ENCODE measurements at regions not wholly inside any gene's neighbourhood (a gene's known extent, or its start where the extent isn't known, plus 50 kb on each side); places are given as distances from the start of the nearest gene placed in this dataset.

- Mint-ChIP-seq H3K9me3 (peaks cover 0 to 4% (median 0%) of the 10 kb centered on the region in 5 donors), H3K27ac (no peak overlapping the region), H3K36me3 (no peaks in the 10 kb centered on the region), H3K4me1 (no peaks in the 10 kb centered on the region), H3K4me3 (no peak overlapping the region), H3K27me3 (peaks cover 9 to 11% of the 10 kb centered on the region in 2 donors)
- no peak for DNase-seq
- Histone ChIP-seq H3K36me3 (ENCODE audit: insufficient read depth, low read length) (no peaks in the 10 kb centered on the region), H3K27ac (ENCODE audit: low read depth, low read length) (no peak overlapping the region), H3K27me3 (ENCODE audit: insufficient read depth, low read length, poor library complexity, severe bottlenecking) (no peaks in the 10 kb centered on the region), H3K4me3 (ENCODE audit: low read length) (no peak overlapping the region), H3K4me1 (ENCODE audit: insufficient read depth, low read length) (no peaks in the 10 kb centered on the region), H3K9me3 (ENCODE audit: low read length) (no peaks in the 10 kb centered on the region)
- ChIA-PET CTCF (no interaction called here), POLR2A (no interaction called here)
Observed at GRCh38 chr4:4930677-4931076, 71.2 kb downstream of the MSX1 start.

- peaks cover 4 to 14% of the 10 kb centered on the region in 2 donors for H3K27me3 Mint-ChIP-seq
- Histone ChIP-seq H3K27ac (ENCODE audit: low read depth, low read length) (no peak overlapping the region), H3K4me3 (ENCODE audit: low read length) (no peak overlapping the region), H3K36me3 (ENCODE audit: insufficient read depth, low read length) (no peaks in the 10 kb centered on the region), H3K4me1 (ENCODE audit: insufficient read depth, low read length) (no peaks in the 10 kb centered on the region), H3K9me3 (ENCODE audit: low read length) (no peaks in the 10 kb centered on the region), H3K27me3 (ENCODE audit: insufficient read depth, low read length, poor library complexity, severe bottlenecking) (no peaks in the 10 kb centered on the region)
- H3K27ac Mint-ChIP-seq = no peak overlapping the region
- no peak overlapping the region for H3K4me3 Mint-ChIP-seq
- ChIA-PET POLR2A (no interaction called here), CTCF (no interaction called here)
- H3K36me3 Mint-ChIP-seq = no peaks in the 10 kb centered on the region
- no peak for DNase-seq
- no peaks in the 10 kb centered on the region for H3K9me3 Mint-ChIP-seq
- no peaks in the 10 kb centered on the region for H3K4me1 Mint-ChIP-seq
Observed at GRCh38 chr4:4935974-4936373, 76.5 kb downstream of the MSX1 start.

- Mint-ChIP-seq H3K36me3 (no peaks in the 10 kb centered on the region), H3K27me3 (peaks cover 4 to 14% of the 10 kb centered on the region in 2 donors), H3K4me1 (peaks cover 0 to 2% (median 0%) of the 10 kb centered on the region in 3 donors), H3K4me3 (no peak overlapping the region), H3K9me3 (no peaks in the 10 kb centered on the region), H3K27ac (no peak overlapping the region)
- POLR2A ChIA-PET = no interaction called here
- H3K9me3 ChIP-seq (ENCODE audit: low read length) = no peaks in the 10 kb centered on the region
- H3K4me1 ChIP-seq (ENCODE audit: insufficient read depth, low read length) = no peaks in the 10 kb centered on the region
- H3K27ac ChIP-seq (ENCODE audit: low read depth, low read length) = no peak overlapping the region
- H3K27me3 ChIP-seq (ENCODE audit: insufficient read depth, low read length, poor library complexity, severe bottlenecking) = no peaks in the 10 kb centered on the region
- H3K36me3 ChIP-seq (ENCODE audit: insufficient read depth, low read length) = no peaks in the 10 kb centered on the region
- DNase-seq = no peak
- CTCF ChIA-PET = no interaction called here
- H3K4me3 ChIP-seq (ENCODE audit: low read length) = no peak overlapping the region
Observed at GRCh38 chr4:4937926-4938325, 78.5 kb downstream of the MSX1 start.

- Mint-ChIP-seq H3K36me3 (no peaks in the 10 kb centered on the region), H3K4me1 (peaks cover 14 to 23% (median 20%) of the 10 kb centered on the region in 3 donors), H3K27me3 (peaks cover 2 to 6% of the 10 kb centered on the region in 2 donors), H3K9me3 (peaks cover 0 to 7% (median 0%) of the 10 kb centered on the region in 5 donors), H3K4me3 (no peak overlapping the region), H3K27ac (peak overlapping the region in 3 of 8 donors; percentile 14 to 72 (median 52))
- no peak for DNase-seq
- Histone ChIP-seq H3K27me3 (ENCODE audit: insufficient read depth, low read length, poor library complexity, severe bottlenecking) (no peaks in the 10 kb centered on the region), H3K36me3 (ENCODE audit: insufficient read depth, low read length) (no peaks in the 10 kb centered on the region), H3K4me1 (ENCODE audit: insufficient read depth, low read length) (peaks cover 11% of the 10 kb centered on the region), H3K27ac (ENCODE audit: low read depth, low read length) (no peak overlapping the region), H3K9me3 (ENCODE audit: low read length) (no peaks in the 10 kb centered on the region), H3K4me3 (ENCODE audit: low read length) (no peak overlapping the region)
- ChIA-PET CTCF (no interaction called here), POLR2A (no interaction called here)
Observed at GRCh38 chr4:4941751-4942150, 77.5 kb downstream of the CYTL1 start.

- DNase-seq = no peak
- H3K27ac ChIP-seq (ENCODE audit: low read depth, low read length) = no peak overlapping the region
- H3K36me3 Mint-ChIP-seq = no peaks in the 10 kb centered on the region
- peaks cover 14 to 23% (median 20%) of the 10 kb centered on the region in 3 donors for H3K4me1 Mint-ChIP-seq
- no peaks in the 10 kb centered on the region for H3K9me3 ChIP-seq (ENCODE audit: low read length)
- CTCF ChIA-PET = no interaction called here
- H3K4me3 ChIP-seq (ENCODE audit: low read length) = no peak overlapping the region
- H3K27me3 ChIP-seq (ENCODE audit: insufficient read depth, low read length, poor library complexity, severe bottlenecking) = no peaks in the 10 kb centered on the region
- H3K27me3 Mint-ChIP-seq = peaks cover 0 to 1% of the 10 kb centered on the region in 2 donors
- H3K36me3 ChIP-seq (ENCODE audit: insufficient read depth, low read length) = no peaks in the 10 kb centered on the region
- H3K4me1 ChIP-seq (ENCODE audit: insufficient read depth, low read length) = peaks cover 11% of the 10 kb centered on the region
- POLR2A ChIA-PET = no interaction called here
- H3K9me3 Mint-ChIP-seq = peaks cover 0 to 8% (median 1%) of the 10 kb centered on the region in 5 donors
- peak overlapping the region in 3 of 8 donors; percentile 14 to 86 (median 21) for H3K27ac Mint-ChIP-seq
- no peak overlapping the region for H3K4me3 Mint-ChIP-seq
Observed at GRCh38 chr4:4942658-4943057, 76.6 kb downstream of the CYTL1 start.

- no peaks in the 10 kb centered on the region for H3K36me3 Mint-ChIP-seq
- peak overlapping the region in 4 of 8 donors; percentile 4 to 92 (median 70) for H3K27ac Mint-ChIP-seq
- DNase-seq = no peak
- H3K4me1 Mint-ChIP-seq = peaks cover 14 to 23% (median 20%) of the 10 kb centered on the region in 3 donors
- Histone ChIP-seq H3K4me3 (ENCODE audit: low read length) (no peak overlapping the region), H3K27me3 (ENCODE audit: insufficient read depth, low read length, poor library complexity, severe bottlenecking) (no peaks in the 10 kb centered on the region), H3K4me1 (ENCODE audit: insufficient read depth, low read length) (peaks cover 11% of the 10 kb centered on the region), H3K27ac (ENCODE audit: low read depth, low read length) (no peak overlapping the region), H3K9me3 (ENCODE audit: low read length) (no peaks in the 10 kb centered on the region), H3K36me3 (ENCODE audit: insufficient read depth, low read length) (no peaks in the 10 kb centered on the region)
- H3K27me3 Mint-ChIP-seq = no peaks in the 10 kb centered on the region
- no peak overlapping the region for H3K4me3 Mint-ChIP-seq
- peaks cover 0 to 8% (median 1%) of the 10 kb centered on the region in 5 donors for H3K9me3 Mint-ChIP-seq
- POLR2A ChIA-PET = no interaction called here
- CTCF ChIA-PET = no interaction called here
Observed at GRCh38 chr4:4945021-4945420, 74.2 kb downstream of the CYTL1 start.

DNA sequence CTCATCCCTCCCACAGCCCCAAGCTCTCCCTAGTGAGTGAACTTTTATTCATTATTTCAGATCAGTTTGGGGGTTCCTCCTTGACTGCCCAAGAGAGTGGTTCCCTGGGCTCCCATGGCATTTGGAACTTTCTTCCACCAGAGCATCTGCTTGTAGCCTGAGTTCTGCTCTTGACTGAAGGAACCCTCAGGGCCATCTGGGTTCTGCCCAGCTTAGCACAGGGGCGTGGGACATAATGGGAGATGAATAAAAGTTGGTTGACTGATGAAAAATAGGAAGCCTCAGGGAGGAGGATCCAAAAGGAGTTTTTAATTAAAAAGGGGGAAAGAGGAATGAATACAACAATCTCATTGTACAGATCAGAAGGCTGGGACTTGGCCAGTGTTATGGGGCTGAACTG lies 73.4 kb downstream of the CYTL1 start:
- no peaks in the 10 kb centered on the region for H3K36me3 Mint-ChIP-seq
- ChIA-PET CTCF (no interaction called here), POLR2A (no interaction called here)
- H3K4me3 Mint-ChIP-seq = no peak overlapping the region
- H3K27me3 Mint-ChIP-seq = no peaks in the 10 kb centered on the region
- Histone ChIP-seq H3K4me3 (ENCODE audit: low read length) (no peak overlapping the region), H3K27me3 (ENCODE audit: insufficient read depth, low read length, poor library complexity, severe bottlenecking) (no peaks in the 10 kb centered on the region), H3K9me3 (ENCODE audit: low read length) (no peaks in the 10 kb centered on the region), H3K4me1 (ENCODE audit: insufficient read depth, low read length) (peaks cover 11% of the 10 kb centered on the region), H3K27ac (ENCODE audit: low read depth, low read length) (no peak overlapping the region), H3K36me3 (ENCODE audit: insufficient read depth, low read length) (no peaks in the 10 kb centered on the region)
- H3K4me1 Mint-ChIP-seq = peaks cover 14 to 23% (median 20%) of the 10 kb centered on the region in 3 donors
- peak overlapping the region in 5 of 8 donors; percentile 4 to 79 (median 72) for H3K27ac Mint-ChIP-seq
- DNase-seq = no peak
- H3K9me3 Mint-ChIP-seq = peaks cover 0 to 8% (median 1%) of the 10 kb centered on the region in 5 donors

DNA sequence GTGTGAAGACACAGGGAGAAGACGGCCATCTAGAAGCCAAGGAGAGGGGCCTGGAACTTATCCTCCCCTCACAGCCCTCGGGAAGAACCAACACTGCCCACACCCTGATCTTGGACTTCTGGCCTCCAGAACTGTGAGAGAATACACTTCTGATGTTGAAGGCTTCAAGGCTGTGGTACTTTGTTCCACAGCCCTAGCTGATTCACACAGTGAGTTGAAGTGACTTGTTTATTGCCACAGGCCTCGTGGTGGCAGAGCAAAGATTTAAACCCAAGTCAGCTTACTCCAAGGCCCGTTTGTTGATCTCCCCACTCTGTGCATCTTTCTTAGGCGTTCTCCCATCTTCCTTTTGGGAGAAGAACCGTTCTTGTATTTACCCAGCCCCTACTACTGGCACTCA lies 72.8 kb downstream of the CYTL1 start:
- Mint-ChIP-seq H3K4me1 (peaks cover 14 to 23% (median 20%) of the 10 kb centered on the region in 3 donors), H3K27me3 (no peaks in the 10 kb centered on the region), H3K4me3 (no peak overlapping the region), H3K27ac (no peak overlapping the region), H3K9me3 (peaks cover 0 to 9% (median 1%) of the 10 kb centered on the region in 5 donors), H3K36me3 (no peaks in the 10 kb centered on the region)
- POLR2A ChIA-PET = no interaction called here
- Histone ChIP-seq H3K4me1 (ENCODE audit: insufficient read depth, low read length) (peaks cover 11% of the 10 kb centered on the region), H3K4me3 (ENCODE audit: low read length) (no peak overlapping the region), H3K27ac (ENCODE audit: low read depth, low read length) (no peak overlapping the region), H3K27me3 (ENCODE audit: insufficient read depth, low read length, poor library complexity, severe bottlenecking) (no peaks in the 10 kb centered on the region), H3K9me3 (ENCODE audit: low read length) (no peaks in the 10 kb centered on the region), H3K36me3 (ENCODE audit: insufficient read depth, low read length) (no peaks in the 10 kb centered on the region)
- no peak for DNase-seq
- CTCF ChIA-PET = no interaction called here

DNA sequence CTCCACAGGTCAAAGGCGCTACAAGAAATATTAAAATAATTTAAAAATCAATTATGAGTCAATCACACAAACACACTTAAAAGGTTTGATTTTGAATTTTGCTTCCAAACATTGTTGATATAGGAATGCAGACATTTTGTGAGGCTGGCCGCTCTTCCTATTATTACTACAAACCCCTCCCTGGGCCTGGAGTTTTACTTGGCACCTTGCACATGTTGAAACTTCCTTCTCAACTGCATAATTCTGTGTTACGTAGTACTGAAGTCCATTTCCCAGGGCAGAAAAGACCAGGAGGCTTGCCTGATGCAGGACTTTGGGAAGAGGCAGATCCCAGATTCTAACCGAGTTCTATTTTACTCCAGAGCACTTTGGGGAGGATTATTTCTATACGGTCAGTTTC lies 71.5 kb downstream of the CYTL1 start:
- ChIA-PET POLR2A (no interaction called here), CTCF (no interaction called here)
- Histone ChIP-seq H3K4me1 (ENCODE audit: insufficient read depth, low read length) (peaks cover 11% of the 10 kb centered on the region), H3K4me3 (ENCODE audit: low read length) (no peak overlapping the region), H3K9me3 (ENCODE audit: low read length) (no peaks in the 10 kb centered on the region), H3K27ac (ENCODE audit: low read depth, low read length) (no peak overlapping the region), H3K36me3 (ENCODE audit: insufficient read depth, low read length) (no peaks in the 10 kb centered on the region), H3K27me3 (ENCODE audit: insufficient read depth, low read length, poor library complexity, severe bottlenecking) (no peaks in the 10 kb centered on the region)
- Mint-ChIP-seq H3K27me3 (no peaks in the 10 kb centered on the region), H3K27ac (no peak overlapping the region), H3K4me3 (no peak overlapping the region), H3K9me3 (peaks cover 0 to 10% (median 1%) of the 10 kb centered on the region in 5 donors), H3K4me1 (peaks cover 14 to 23% (median 20%) of the 10 kb centered on the region in 3 donors), H3K36me3 (no peaks in the 10 kb centered on the region)
- DNase-seq = no peak

Measured in CD8-positive, alpha-beta memory T cell (primary cell).